ENCODE measurements at regions not wholly inside any gene's neighbourhood (a gene's known extent, or its start where the extent isn't known, plus 50 kb on each side); places are given as distances from the start of the nearest gene placed in this dataset.
"Not testable (repeated sequence)": the region's sequence is repeated elsewhere in the genome, so short reads cannot be mapped to it uniquely, and the experiment has no call there.

GRCh38 chr14:30264161-30264560, 294.8 kb upstream of the G2E3 start:
- no peaks in the 10 kb centered on the region for H3K9me3 Mint-ChIP-seq
- peaks cover 3% of the 10 kb centered on the region for H3K27me3 Mint-ChIP-seq
- no peaks in the 10 kb centered on the region for H3K4me1 Mint-ChIP-seq (ENCODE audit: low read depth)
- no peaks in the 10 kb centered on the region for H3K36me3 Mint-ChIP-seq (ENCODE audit: low read depth)
- no peak overlapping the region for H3K27ac Mint-ChIP-seq
- no peak for DNase-seq
- H3K4me3 Mint-ChIP-seq: no peak overlapping the region

GRCh38 chr14:30266290-30266689, 292.7 kb upstream of the G2E3 start:
- Mint-ChIP-seq H3K27me3 (peaks cover 9% of the 10 kb centered on the region), H3K4me3 (no peak overlapping the region), H3K9me3 (no peaks in the 10 kb centered on the region), H3K27ac (no peak overlapping the region), H3K36me3 (ENCODE audit: low read depth) (no peaks in the 10 kb centered on the region), H3K4me1 (ENCODE audit: low read depth) (peaks cover 5% of the 10 kb centered on the region)
- no peak for DNase-seq

GRCh38 chr14:30267141-30267540, 291.8 kb upstream of the G2E3 start:
- Mint-ChIP-seq H3K4me3 (no peak overlapping the region), H3K4me1 (ENCODE audit: low read depth) (peaks cover 5% of the 10 kb centered on the region), H3K36me3 (ENCODE audit: low read depth) (no peaks in the 10 kb centered on the region), H3K9me3 (no peaks in the 10 kb centered on the region), H3K27me3 (peaks cover 6% of the 10 kb centered on the region), H3K27ac (no peak overlapping the region)
- no peak for DNase-seq

GRCh38 chr14:30270200-30271161, 288.5 kb upstream of the G2E3 start:
- DNase-seq: peak; percentile 63
- Mint-ChIP-seq H3K27ac (no peak overlapping the region), H3K4me1 (ENCODE audit: low read depth) (peaks cover 5% of the 10 kb centered on the region), H3K36me3 (ENCODE audit: low read depth) (no peaks in the 10 kb centered on the region), H3K27me3 (peaks cover 6% of the 10 kb centered on the region), H3K4me3 (no peak overlapping the region), H3K9me3 (no peaks in the 10 kb centered on the region)

- Mint-ChIP-seq H3K27ac (no peak overlapping the region), H3K4me1 (ENCODE audit: low read depth) (peaks cover 5% of the 10 kb centered on the region), H3K4me3 (no peak overlapping the region), H3K9me3 (peaks cover 2% of the 10 kb centered on the region), H3K27me3 (peaks cover 6% of the 10 kb centered on the region), H3K36me3 (ENCODE audit: low read depth) (no peaks in the 10 kb centered on the region)
- DNase-seq: no peak
Observed at GRCh38 chr14:30271811-30272323, 287.1 kb upstream of the G2E3 start.

GRCh38 chr14:30272848-30273832, 285.8 kb upstream of the G2E3 start:
- no peak overlapping the region for H3K4me3 Mint-ChIP-seq
- H3K9me3 Mint-ChIP-seq: peaks cover 2% of the 10 kb centered on the region
- H3K27ac Mint-ChIP-seq: no peak overlapping the region

GRCh38 chr14:30275604-30276003, 283.4 kb upstream of the G2E3 start:
- Mint-ChIP-seq H3K4me3 (no peak overlapping the region), H3K36me3 (ENCODE audit: low read depth) (no peaks in the 10 kb centered on the region), H3K27ac (no peak overlapping the region), H3K27me3 (no peaks in the 10 kb centered on the region), H3K4me1 (ENCODE audit: low read depth) (peaks cover under 1% of the 10 kb centered on the region), H3K9me3 (peaks cover 11% of the 10 kb centered on the region)
- DNase-seq: no peak

More at GRCh38 chr14:30272848-30273832, 285.8 kb upstream of the G2E3 start:
- H3K27me3 Mint-ChIP-seq: peaks cover 6% of the 10 kb centered on the region
- DNase-seq: no peak
- no peaks in the 10 kb centered on the region for H3K36me3 Mint-ChIP-seq (ENCODE audit: low read depth)
- H3K4me1 Mint-ChIP-seq (ENCODE audit: low read depth): peaks cover 5% of the 10 kb centered on the region

GRCh38 chr14:30277268-30277667, 281.7 kb upstream of the G2E3 start:
- Mint-ChIP-seq H3K36me3 (ENCODE audit: low read depth) (no peaks in the 10 kb centered on the region), H3K4me1 (ENCODE audit: low read depth) (no peaks in the 10 kb centered on the region), H3K27me3 (no peaks in the 10 kb centered on the region), H3K9me3 (peaks cover 11% of the 10 kb centered on the region), H3K4me3 (no peak overlapping the region), H3K27ac (no peak overlapping the region)
- no peak for DNase-seq

- H3K27ac Mint-ChIP-seq; H3K4me1 Mint-ChIP-seq (ENCODE audit: low read depth); DNase-seq; H3K4me3 Mint-ChIP-seq; H3K36me3 Mint-ChIP-seq (ENCODE audit: low read depth); H3K27me3 Mint-ChIP-seq: not testable (repeated sequence)
- peaks cover 11% of the 10 kb centered on the region for H3K9me3 Mint-ChIP-seq
Observed at GRCh38 chr14:30278856-30279255, 280.1 kb upstream of the G2E3 start.

- H3K4me3 Mint-ChIP-seq: no peak overlapping the region
- DNase-seq: no peak
- H3K36me3 Mint-ChIP-seq (ENCODE audit: low read depth): no peaks in the 10 kb centered on the region
- H3K27ac Mint-ChIP-seq: no peak overlapping the region
- H3K27me3 Mint-ChIP-seq: no peaks in the 10 kb centered on the region
- no peaks in the 10 kb centered on the region for H3K4me1 Mint-ChIP-seq (ENCODE audit: low read depth)
- peaks cover under 1% of the 10 kb centered on the region for H3K9me3 Mint-ChIP-seq
Observed at GRCh38 chr14:30283822-30284446, 275.0 kb upstream of the G2E3 start.

GRCh38 chr14:30284808-30285207, 274.1 kb upstream of the G2E3 start:
- H3K36me3 Mint-ChIP-seq (ENCODE audit: low read depth): no peaks in the 10 kb centered on the region
- H3K4me3 Mint-ChIP-seq: no peak overlapping the region
- H3K4me1 Mint-ChIP-seq (ENCODE audit: low read depth): no peaks in the 10 kb centered on the region
- no peaks in the 10 kb centered on the region for H3K9me3 Mint-ChIP-seq
- no peaks in the 10 kb centered on the region for H3K27me3 Mint-ChIP-seq
- H3K27ac Mint-ChIP-seq: no peak overlapping the region
- no peak for DNase-seq

- Mint-ChIP-seq H3K9me3 (no peaks in the 10 kb centered on the region), H3K4me3 (no peak overlapping the region), H3K27ac (no peak overlapping the region), H3K4me1 (ENCODE audit: low read depth) (no peaks in the 10 kb centered on the region), H3K27me3 (no peaks in the 10 kb centered on the region), H3K36me3 (ENCODE audit: low read depth) (no peaks in the 10 kb centered on the region)
- DNase-seq: no peak
Observed at GRCh38 chr14:30287579-30288445, 271.1 kb upstream of the G2E3 start.

GRCh38 chr14:30290001-30290400, 269.0 kb upstream of the G2E3 start:
- Mint-ChIP-seq H3K4me3 (no peak overlapping the region), H3K9me3 (peaks cover 4% of the 10 kb centered on the region), H3K27me3 (peaks cover 5% of the 10 kb centered on the region), H3K36me3 (ENCODE audit: low read depth) (no peaks in the 10 kb centered on the region), H3K27ac (no peak overlapping the region), H3K4me1 (ENCODE audit: low read depth) (no peaks in the 10 kb centered on the region)
- DNase-seq: no peak

Measured in activated T-cell treated with anti-CD3 and anti-CD28 coated beads, Interleukin-2, amount 50 U/mL, for 24 hours (primary cell).